HG03196 (cell line): ENCODE measurements at regions not wholly inside any gene's neighbourhood (a gene's known extent, or its start where the extent isn't known, plus 50 kb on each side); places are given as distances from the start of the nearest gene placed in this dataset.
"Not testable (repeated sequence)": the region's sequence is repeated elsewhere in the genome, so short reads cannot be mapped to it uniquely, and the experiment has no call there.

Source experiments
- ATAC-seq: cut with Tn5 transposase; IDR thresholded peaks from one replicate; pipeline ENCODE4 v1.9.1; 2021; ENCODE audit not compliant: unreplicated experiment

- ATAC-seq: no peak
Observed at GRCh38 chr2:47728551-47728950, 54.4 kb upstream of the MSH6 start.

GRCh38 chr2:47727956-47728355, 55.0 kb upstream of the MSH6 start:
- no peak for ATAC-seq

GRCh38 chr2:47726978-47727377, 56.0 kb upstream of the MSH6 start:
- ATAC-seq: not testable (repeated sequence)

- ATAC-seq: no peak
Observed at GRCh38 chr2:47725808-47726207, 57.1 kb upstream of the MSH6 start.

GRCh38 chr2:47724221-47724981, 58.5 kb upstream of the MSH6 start:
- peak; percentile 89 for ATAC-seq

GRCh38 chr2:47721296-47721695, 61.6 kb upstream of the MSH6 start:
- no peak for ATAC-seq

GRCh38 chr2:47720559-47720958, 62.4 kb upstream of the MSH6 start:
- no peak for ATAC-seq

- no peak for ATAC-seq
Observed at GRCh38 chr2:47720036-47720435, 62.9 kb upstream of the MSH6 start.

- ATAC-seq: peak; percentile 77
Observed at GRCh38 chr2:47719099-47719498, 63.8 kb upstream of the MSH6 start.

- ATAC-seq: not testable (repeated sequence)
Observed at GRCh38 chr2:47716307-47716706, 66.6 kb upstream of the MSH6 start.

GRCh38 chr2:47715552-47715951, 67.4 kb upstream of the MSH6 start:
- ATAC-seq: no peak

- ATAC-seq: peak; percentile 77
Observed at GRCh38 chr2:47708801-47709499, 74.0 kb upstream of the MSH6 start.

GRCh38 chr2:47704287-47704686, 78.7 kb upstream of the MSH6 start:
- no peak for ATAC-seq

GRCh38 chr2:47699533-47700215, 83.3 kb upstream of the MSH6 start:
- no peak for ATAC-seq

GRCh38 chr2:47698436-47698972, 84.4 kb upstream of the MSH6 start:
- not testable (repeated sequence) for ATAC-seq

GRCh38 chr2:47697681-47698435, 85.1 kb upstream of the MSH6 start:
- not testable (repeated sequence) for ATAC-seq

GRCh38 chr2:47697000-47697601, 85.8 kb upstream of the MSH6 start:
- ATAC-seq: peak; percentile 59

- ATAC-seq: no peak
Observed at GRCh38 chr2:47696478-47696831, 86.5 kb upstream of the MSH6 start.

GRCh38 chr2:47695800-47696477, 87.0 kb upstream of the MSH6 start:
- no peak for ATAC-seq

GRCh38 chr2:47694451-47694850, 88.5 kb upstream of the MSH6 start:
- not testable (repeated sequence) for ATAC-seq
